GM18907 (cell line): ENCODE measurements at regions not wholly inside any gene's neighbourhood (a gene's known extent, or its start where the extent isn't known, plus 50 kb on each side); places are given as distances from the start of the nearest gene placed in this dataset.

Experiments used
- ATAC-seq: cut with Tn5 transposase; IDR thresholded peaks from one replicate; pipeline ENCODE4 v1.9.1; 2021; ENCODE audit warnings: mild to moderate bottlenecking, moderate library complexity; ENCODE audit not compliant: unreplicated experiment

DNA sequence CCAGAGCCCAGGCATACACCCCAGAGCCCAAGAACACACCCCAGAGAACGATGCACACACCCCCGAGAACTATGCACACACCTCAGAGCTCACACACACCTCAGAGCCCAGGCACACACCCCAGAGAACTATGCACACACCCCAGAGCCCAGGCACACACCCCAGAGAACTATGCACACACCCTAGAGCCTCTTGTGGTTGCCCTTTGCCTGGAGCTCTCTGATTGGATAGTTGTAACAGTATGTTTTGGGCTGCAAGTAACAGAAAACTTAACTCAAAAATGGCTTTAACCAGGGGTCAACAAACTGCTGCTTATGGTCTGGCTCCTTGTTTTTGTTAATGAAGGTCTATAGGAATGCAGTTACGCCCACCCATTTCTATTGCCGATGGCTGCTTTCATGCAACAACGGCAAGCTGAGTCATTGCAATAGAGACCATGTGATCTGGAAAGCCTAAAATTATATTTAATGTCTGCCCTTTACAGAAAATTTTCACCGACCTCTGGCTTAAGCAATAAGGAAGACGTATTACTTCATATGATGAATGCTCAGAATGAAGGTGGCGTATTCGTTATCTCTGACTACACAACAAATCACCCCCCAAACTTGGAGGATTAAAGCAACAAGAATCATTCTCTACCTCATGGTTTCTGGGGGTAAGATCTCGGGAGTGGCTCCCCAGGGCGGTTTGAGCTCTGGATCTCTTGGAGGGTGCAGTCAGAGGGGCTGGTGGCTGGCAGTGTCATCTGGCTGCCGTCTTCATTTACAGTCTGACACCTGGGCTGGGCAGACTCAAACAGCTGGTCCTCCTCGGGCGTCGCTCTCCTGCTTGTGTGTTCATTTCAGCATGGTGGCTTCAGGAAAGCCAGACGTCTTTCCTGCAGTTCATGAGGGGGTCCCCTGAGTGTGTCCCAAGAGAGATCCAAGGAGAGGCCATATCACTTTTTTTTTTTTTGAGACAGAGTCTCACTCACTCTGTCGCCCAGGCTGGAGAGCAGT lies 66.3 kb upstream of the NCOR2 start:
- ATAC-seq = no peak

DNA sequence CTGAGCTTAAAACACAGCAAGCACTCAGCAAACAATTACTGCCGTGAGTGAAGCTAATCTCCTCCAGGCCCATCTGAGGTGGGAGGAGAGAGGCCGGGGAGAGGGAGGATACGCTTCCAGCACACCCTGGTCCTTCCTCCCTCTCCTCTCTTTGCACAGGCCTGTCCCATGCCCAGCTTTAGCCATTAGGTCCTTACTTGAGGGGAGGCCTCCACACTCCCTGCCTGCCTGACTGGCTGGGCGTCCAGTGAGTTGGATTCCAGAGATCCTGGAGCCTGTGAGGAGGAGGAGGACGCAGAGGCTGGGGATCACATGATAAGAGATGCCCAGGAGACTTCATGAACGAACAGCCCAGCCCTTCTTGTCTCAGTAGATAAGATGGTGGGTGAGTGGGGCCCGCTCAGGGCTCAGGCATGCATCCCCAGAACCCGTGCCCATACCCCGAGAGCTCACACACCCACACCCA lies 65.1 kb upstream of the NCOR2 start:
- ATAC-seq = no peak

DNA sequence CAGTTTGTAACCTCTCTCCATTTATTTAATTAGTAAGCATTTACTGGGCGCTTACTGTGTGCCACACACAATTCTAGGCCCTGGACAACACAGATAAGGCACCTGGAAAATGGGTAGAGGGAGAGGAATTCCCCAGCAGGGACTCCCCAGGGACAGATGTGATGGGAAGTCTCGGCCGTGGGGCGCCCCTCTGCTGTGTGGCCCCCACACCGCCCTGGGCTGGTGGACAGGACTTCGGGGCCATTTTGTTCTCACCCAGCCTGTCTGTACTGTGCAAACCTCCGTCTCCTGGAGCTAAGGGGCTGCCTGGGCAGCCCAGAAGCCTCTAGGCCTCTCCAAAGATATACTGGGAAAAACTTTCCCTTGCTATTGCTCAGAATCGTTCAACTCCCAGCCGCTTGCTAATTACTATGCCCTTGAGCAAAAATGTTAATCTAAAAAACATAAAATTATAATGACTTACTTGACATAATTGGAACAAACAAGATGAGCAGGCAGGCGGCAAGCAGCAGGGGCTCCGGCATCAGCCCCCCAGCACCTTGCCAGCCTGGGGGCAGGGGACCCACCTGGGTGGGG lies 64.4 kb upstream of the NCOR2 start:
- no peak for ATAC-seq

DNA sequence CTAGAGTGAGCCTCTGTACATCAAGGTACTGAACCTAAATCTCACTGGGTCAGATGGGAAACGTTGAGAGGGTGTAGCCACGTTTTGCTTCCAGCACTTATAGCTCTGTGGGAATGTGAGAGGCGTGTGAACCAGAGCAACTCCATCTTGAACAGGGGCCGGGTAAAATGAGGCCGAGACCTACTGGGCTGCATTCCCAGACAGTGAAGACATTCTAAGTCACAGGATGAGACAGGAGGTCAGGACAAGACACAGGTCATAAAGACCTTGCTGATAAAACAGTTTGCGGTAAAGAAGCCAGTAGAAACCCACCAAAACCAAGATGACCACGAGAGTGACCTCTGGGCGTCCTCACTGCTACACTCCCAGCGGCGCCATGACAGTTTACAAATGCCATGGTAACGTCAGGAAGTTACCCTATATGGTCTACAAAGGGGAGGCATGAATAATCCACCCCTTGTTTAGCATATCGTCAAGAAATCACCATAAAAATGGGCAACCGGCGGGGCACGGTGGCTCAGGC lies 63.4 kb upstream of the NCOR2 start:
- no peak for ATAC-seq

DNA sequence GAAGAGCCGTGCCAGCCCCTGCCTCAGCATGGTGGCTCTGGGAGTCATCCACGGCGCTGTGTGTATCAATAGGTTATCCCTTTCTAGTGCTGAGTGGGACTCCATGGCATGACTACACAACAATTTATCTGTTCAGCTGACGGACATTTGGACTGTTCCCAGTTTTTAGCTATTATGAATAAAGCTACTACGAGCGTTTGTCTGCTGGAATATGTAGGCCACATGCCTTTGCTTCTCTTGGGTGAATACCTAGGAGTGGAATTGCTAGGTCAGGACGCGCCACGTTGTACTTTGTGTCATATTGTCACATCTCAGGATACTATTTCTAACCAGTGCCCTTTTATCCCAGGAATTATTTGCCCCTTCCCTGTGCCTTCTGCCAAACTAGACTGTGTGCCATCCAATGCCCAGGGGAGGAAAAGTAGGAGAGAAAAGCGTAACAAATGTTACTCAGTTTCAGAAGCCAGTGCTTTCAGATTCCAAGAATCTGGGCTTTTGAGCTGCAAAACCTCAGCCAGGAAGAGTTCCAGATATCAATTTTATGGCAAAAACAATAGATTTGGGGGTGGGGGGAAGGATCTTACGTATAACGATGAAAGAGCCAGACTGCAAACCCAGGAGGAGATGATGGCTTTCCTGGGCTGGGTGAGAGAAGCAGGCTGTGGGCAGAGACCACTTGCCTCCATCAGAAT lies 62.5 kb upstream of the NCOR2 start:
- ATAC-seq = no peak

DNA sequence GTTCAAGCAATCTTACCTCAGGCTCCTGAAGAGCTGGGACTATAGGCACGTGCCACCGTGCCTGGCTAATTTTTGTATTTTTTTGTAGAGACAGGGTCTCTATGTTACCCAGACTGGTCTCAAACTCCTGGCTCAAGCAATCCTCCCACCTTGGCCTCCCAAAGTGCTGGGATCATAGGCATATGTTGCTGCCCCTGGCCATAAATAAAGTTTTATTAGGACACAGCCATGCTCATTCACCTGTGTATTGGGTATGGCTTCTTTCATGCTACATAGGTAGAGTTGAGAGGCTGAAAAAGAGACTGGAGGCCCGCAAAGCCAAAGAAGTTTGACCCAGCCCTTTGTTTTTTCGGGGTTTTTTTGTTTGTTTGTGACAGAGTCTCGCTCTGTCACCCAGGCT lies 61.7 kb upstream of the NCOR2 start:
- ATAC-seq = no peak

DNA sequence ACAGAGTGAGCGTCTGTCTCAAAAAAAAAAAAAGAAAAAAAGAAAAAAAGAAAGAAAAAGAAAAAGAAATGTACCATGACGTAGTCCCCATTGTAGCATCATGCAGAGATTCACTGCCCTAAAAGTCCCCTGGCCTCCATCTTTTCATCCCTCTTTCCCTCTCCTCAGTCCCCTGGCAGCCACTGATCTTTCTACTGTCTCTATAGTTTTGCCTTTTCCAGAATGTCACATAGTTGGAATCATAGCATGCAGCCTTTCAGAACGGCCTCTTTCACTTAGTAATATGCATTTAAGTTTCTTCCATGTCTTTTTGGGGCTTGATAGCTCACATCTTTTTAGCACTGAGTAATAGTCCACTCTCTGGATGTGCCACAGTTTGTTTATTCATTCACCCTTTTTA lies 60.5 kb upstream of the NCOR2 start:
- ATAC-seq = no peak

DNA sequence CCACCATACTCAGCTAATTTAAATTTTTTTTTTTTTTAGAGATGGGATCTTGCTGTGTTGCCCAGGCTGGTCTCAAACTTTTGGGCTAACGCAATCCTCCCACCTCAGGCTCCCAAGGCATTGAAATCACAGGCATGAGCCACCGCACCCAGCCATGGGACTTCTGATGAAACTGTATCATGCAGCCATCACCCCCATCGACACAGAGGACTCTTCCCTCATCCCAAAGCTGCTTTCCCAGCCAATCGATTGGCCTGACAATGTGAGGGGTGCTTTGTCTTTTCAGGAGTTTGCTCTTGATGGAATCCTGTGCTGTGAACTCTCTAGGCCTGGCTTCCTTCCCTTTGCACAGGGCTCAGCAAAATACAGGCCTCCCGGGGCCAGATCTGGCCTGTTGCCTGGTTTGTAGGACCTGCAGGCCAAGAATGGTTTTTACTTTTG lies 59.6 kb upstream of the NCOR2 start:
- ATAC-seq = no peak

DNA sequence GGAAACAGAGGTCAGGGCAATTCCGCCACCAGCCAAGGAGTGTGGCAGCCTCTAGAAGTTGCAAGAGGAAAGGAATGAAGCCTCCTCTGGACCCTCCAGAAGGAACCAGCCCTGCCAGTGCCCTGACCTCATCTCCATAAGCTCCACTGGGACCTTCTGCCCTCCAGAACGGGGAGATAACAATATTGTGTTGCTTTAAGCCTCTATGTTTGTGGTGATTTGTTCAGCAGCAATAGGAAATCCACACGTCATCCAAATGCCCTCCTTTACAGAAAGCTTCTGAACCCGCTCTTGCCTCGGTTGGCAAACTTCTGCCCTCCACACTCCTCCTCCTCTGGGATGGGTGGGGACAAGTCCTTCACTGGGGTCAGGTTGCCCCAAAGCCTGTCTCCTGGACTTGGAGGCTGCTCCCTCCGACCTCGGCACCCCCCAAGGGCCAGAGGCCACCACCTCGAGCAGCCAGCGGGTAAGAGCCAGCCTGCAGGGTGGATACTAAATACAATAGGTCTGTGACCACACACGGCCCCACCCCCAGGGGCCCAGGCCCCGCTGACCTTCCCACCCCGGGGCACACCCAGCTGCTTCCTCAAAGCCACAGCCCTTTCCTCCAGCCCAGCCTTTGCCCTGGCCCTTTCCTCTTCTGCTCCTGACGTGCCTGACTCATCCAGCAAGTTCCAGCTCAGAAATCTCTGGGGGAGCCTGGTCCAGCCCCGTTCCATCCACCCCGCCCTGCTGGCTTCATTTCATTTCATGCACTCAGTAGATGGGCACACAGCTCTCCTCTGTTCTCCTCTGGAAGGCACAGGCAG lies 58.7 kb upstream of the NCOR2 start:
- ATAC-seq = no peak

DNA sequence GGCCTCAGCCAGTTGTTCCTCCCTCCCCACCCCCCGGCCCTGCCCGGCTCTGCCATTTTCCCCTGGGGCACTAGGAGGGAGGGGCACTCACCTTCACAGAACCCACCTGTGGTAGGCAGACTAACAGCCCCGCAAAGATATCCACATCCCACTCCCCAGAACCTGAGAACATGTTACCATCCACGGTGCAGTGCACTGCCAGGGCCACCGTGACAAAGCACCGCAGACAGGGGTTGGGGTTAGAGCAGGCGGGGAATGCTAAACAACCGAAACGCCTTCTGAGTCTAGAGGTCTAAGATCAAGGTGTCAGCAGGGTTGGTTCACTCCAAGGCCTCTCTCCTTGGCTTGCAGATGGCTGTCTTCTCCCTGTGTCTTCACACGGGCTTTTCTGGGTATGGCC lies 57.4 kb upstream of the NCOR2 start:
- ATAC-seq = no peak

DNA sequence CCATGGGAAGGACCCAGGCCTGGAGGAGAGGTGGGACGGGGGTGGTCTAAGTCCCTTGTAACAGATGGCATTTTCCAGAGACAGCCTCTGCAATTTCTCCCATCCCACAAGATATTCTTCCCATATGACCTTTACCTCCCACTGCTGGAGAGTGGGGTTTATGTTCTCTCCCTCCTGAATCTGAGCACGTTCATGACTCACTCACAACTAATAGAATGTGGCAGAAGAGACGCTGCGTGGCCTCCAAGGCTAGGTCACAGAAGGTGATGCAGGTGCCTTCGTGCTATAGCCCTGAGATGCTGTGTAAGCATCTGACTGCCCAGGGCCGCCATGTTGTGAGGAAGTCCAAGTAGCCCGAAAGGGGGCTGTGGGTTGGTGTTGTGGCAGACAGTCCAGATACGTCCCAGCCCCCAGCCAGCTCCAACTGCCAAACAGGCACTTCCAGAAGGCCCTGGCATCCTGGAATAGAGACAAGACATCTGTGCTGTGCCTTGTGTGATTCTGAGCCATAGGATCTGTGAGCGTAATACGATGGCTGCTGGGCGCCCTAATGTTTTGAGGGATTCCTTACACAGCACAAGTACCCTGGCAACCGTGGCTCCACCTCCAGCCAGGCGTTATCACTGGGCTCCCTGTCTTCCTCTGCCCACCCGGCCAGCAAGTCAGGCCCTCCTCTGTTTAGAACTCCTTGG lies 56.1 kb upstream of the NCOR2 start:
- no peak for ATAC-seq

DNA sequence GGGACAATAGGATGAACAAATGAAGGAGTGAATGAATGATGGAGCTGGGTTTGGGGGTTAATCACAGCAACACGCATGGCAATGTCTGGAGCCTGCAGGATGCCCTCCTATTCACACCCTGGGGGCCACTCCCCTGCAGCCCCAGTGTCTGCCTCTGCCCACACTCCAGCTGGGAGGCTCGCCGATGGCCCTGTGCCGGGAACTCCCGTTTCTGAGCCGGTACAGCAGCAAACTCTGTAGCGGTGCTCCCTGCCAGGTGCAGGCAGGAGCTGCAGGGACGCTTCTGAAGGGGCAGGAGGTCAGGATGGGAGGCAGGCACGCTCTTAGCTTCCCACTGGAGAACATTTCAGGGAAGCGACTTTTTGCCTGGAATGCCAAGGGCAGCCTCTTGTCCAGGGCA lies 55.4 kb upstream of the NCOR2 start:
- ATAC-seq = no peak

DNA sequence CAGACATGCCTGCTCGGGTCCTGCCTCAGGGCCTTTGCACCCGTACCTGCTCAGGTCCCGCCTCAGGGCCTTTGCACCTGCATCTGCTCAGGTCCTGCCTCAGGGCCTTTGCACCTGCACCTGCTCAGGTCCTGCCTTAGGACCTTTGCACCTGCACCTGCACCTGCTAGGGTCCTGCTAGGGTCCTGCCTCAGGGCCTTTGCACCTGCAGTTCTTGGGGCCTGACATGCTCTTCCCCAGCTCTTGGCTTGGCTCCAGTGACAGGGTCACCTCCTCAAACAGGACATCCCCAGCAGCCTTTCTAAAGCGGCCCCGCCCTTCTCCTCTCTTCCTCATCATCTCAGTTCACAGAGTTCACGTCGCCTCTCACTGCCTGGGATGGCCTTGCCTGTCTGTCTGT lies 54.9 kb upstream of the NCOR2 start:
- ATAC-seq = no peak

DNA sequence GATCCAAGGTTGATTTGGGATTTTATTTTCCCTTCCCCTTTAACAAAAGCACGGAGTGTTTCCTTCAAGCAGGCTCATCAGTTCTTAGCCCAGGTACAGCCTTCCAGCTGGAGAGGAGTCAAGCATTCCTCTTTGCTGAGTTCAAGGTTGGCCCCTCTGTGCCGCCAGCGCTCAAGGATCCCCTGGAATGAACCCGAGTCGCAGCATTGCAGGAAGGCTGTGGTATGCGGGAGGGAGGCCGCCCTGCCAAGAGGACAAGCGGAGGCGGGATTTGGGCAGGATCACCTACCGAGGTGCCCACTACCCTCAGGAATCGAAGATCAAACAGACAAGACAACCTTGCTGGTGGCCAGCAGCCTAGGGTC lies 53.9 kb upstream of the NCOR2 start:
- ATAC-seq = no peak

DNA sequence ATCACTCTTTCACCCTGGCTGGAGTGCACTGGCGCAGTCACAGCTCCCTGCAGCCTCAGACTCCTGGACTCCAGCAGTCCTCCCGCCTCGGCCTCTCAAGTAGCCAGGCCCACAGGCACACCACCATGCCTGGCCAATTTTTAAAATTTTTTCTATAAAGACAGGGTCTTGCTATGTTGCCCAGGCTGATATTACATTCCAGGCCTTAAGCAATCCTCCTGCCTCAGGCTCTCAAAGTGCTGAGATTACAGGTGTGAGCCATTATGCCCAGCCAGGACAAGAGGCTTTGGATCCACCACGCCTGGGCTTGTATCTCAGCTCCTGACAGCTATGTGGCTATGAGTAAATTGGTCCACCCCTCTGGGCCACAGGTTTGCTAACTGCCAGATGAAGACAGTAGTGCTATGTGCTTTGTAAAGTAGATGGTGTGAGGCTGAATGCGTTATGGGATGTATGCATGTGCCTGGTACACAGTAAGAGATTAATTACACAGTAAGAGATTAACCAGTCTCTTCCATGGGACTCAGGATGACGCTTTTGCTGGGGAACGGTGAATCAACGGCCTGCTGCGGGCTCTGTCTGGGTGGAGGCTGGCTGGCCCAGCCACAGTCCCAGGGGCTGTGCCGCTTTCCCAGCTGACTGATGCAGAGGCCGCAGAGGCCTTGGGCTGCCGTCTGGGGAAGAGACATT lies 53.3 kb upstream of the NCOR2 start:
- no peak for ATAC-seq

DNA sequence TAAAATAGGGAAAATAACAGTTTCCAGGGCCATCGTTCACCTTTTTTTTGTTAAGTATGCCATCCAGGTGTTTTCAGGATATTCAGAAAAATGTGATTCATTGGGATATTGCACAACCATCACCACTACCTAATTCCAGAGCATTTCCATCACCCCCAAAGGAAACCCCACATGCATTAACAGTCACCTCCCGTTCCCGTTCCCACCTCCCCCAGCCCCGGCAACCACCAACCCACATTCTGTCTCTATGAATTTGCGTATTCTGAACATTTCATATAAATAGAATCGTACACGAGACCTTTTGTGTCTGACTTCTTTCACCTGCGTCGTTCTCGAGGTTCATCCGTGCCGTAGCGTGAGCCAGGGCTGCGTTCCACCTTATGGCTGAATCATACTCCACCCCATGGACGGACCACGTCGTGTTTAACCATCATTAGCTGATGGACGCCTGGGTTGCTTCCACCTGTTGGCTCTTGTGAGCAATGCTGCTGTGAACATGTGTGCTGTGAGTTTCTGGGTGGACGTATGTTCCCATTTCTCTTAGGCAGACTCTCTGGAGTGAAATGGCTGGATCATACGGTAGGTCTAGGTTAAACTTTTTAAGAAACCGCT lies 51.0 kb upstream of the NCOR2 start:
- ATAC-seq = no peak

DNA sequence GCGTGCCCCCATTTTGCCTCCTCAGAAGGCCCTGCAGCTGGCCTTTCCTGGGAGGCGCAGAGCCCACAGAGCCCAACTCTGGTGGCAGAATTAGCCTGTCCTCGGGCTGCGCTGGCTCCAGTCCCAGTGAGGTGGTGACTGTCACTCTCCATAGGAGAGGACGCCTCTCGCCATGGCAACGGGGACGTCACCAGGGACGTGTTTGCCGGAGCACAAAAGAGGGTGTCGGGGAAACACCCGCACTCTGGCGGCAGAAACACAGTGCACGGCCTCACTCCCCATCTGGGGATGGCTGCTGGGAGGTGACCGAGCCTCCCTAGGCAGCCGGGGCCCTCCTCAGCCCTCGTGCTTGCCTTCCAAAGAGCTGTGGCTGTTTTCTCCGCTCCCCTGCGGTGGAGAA lies 50.2 kb upstream of the NCOR2 start:
- no peak for ATAC-seq
